DMS 273 (cell line): ENCODE measurements at regions not wholly inside any gene's neighbourhood (a gene's known extent, or its start where the extent isn't known, plus 50 kb on each side); places are given as distances from the start of the nearest gene placed in this dataset.
"Not testable (repeated sequence)": the region's sequence is repeated elsewhere in the genome, so short reads cannot be mapped to it uniquely, and the experiment has no call there.

ENCODE experiments used
- DNase-seq: peaks from one replicate; lab custom pipeline; 2025; ENCODE audit not compliant: unreplicated experiment; lab: John Stamatoyannopoulos, UW

- no peak for DNase-seq
These were observed 58.0 kb downstream of the CGGBP1 start for GRCh38 chr3:88000853-88001252.

- no peak for DNase-seq
These were observed 60.8 kb downstream of the CGGBP1 start for GRCh38 chr3:87997966-87998365.

- no peak for DNase-seq
These were observed 61.5 kb downstream of the CGGBP1 start for GRCh38 chr3:87997298-87997697.

GRCh38 chr3:87996882-87997281 lies 61.9 kb downstream of the CGGBP1 start:
- DNase-seq, result no peak

- no peak for DNase-seq
These were observed 65.2 kb downstream of the CGGBP1 start for GRCh38 chr3:87993566-87993965.

- DNase-seq, result no peak
These were observed 70.9 kb downstream of the CGGBP1 start for GRCh38 chr3:87987952-87988351.

GRCh38 chr3:87982421-87982820 lies 76.4 kb downstream of the CGGBP1 start:
- no peak for DNase-seq

GRCh38 chr3:87979527-87979926 lies 79.3 kb downstream of the CGGBP1 start:
- no peak for DNase-seq

- no peak for DNase-seq
These were observed 81.0 kb downstream of the CGGBP1 start for GRCh38 chr3:87977765-87978164.

GRCh38 chr3:87975716-87976115 lies 83.1 kb downstream of the CGGBP1 start:
- DNase-seq, result no peak

- DNase-seq, result no peak
These were observed 84.9 kb downstream of the CGGBP1 start for GRCh38 chr3:87973906-87974305.

GRCh38 chr3:87969620-87970019 lies 89.2 kb downstream of the CGGBP1 start:
- no peak for DNase-seq

- DNase-seq, result no peak
These were observed 90.1 kb downstream of the CGGBP1 start for GRCh38 chr3:87968668-87969067.

GRCh38 chr3:87958289-87958688 lies 100.5 kb downstream of the CGGBP1 start:
- DNase-seq, result no peak

GRCh38 chr3:87957575-87957974 lies 101.2 kb downstream of the CGGBP1 start:
- no peak for DNase-seq

- DNase-seq, result no peak
These were observed 109.0 kb downstream of the CGGBP1 start for GRCh38 chr3:87949879-87950208.

- no peak for DNase-seq
These were observed 109.5 kb downstream of the CGGBP1 start for GRCh38 chr3:87949189-87949878.

GRCh38 chr3:87946007-87946406 lies 112.8 kb downstream of the CGGBP1 start:
- DNase-seq, result not testable (repeated sequence)

- DNase-seq, result not testable (repeated sequence)
These were observed 116.5 kb downstream of the CGGBP1 start for GRCh38 chr3:87942256-87942655.

- no peak for DNase-seq
These were observed 134.3 kb downstream of the CGGBP1 start for GRCh38 chr3:87924485-87924884.

GRCh38 chr3:87920549-87920948 lies 138.3 kb downstream of the CGGBP1 start:
- no peak for DNase-seq

- no peak for DNase-seq
These were observed 157.7 kb downstream of the CGGBP1 start for GRCh38 chr3:87901141-87901540.

GRCh38 chr3:87900061-87900460 lies 158.7 kb downstream of the CGGBP1 start:
- DNase-seq, result peak; percentile 11
